ENCODE measurements at regions not wholly inside any gene's neighbourhood (a gene's known extent, or its start where the extent isn't known, plus 50 kb on each side); places are given as distances from the start of the nearest gene placed in this dataset. TPM values are rescaled to one million over a fixed set of nuclear protein-coding genes. Genes with fewer than 3 reads are reported as not detected.

DNA sequence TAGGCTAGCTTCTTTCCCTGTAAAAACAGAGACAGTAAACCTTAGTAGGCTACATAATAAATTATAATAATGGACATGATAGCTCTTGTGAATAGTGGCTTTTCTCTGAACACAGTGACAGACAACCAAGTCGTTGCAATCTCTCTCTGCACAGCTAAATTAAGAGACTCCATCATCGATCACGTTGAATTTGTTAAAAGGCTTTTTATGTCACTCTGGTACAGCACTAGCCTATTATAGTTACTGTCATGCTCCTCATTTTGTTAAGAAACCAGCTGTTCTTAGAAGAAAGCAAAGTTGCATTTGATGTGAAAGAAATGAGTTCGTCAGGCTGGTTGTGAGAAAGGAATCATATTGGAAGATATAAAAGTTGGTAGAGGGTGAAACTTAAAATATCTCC is 50.3 kb upstream of the ARHGAP28 start:
- Histone ChIP-seq H3K79me2 (ENCODE audit: control insufficient read depth, insufficient read depth, low read length) (no peaks in the 10 kb centered on the region), H4K20me1 (ENCODE audit: control insufficient read depth, insufficient read depth, low read length, poor library complexity, severe bottlenecking) (no peaks in the 10 kb centered on the region), H3K27me3 (replicated peaks in 1 of 4; ENCODE audit: control extremely low read depth in 1 of 4, control insufficient read depth in 3 of 4, insufficient read depth in 4 of 4, low read length in 3 of 4) (no peaks in the 10 kb centered on the region), H3K4me2 (replicated peaks; ENCODE audit: low read depth, low read length, poor library complexity, severe bottlenecking) (no peak overlapping the region), H3K4me3 (ENCODE audit: control extremely low read depth in 1 of 5, extremely low read depth in 1 of 5, insufficient read depth in 1 of 5, low read depth in 2 of 5, low read length in 4 of 5) (no peak overlapping the region), H3K27ac (ENCODE audit: low read length in 2 of 2) (no peak overlapping the region), H3K9me3 (ENCODE audit: control extremely low read depth in 1 of 3, control insufficient read depth in 2 of 3, insufficient read depth in 1 of 3, low read length in 2 of 3) (peaks cover 0 to 11% (median 0%) of the 10 kb centered on the region in 3 donors), H3K4me1 (ENCODE audit: control insufficient read depth in 2 of 2, insufficient read depth in 2 of 2, low read length in 2 of 2) (no peaks in the 10 kb centered on the region), H3K9ac (ENCODE audit: low read length) (no peak overlapping the region), H2AFZ (ENCODE audit: insufficient read depth, low read depth, low read length, poor library complexity, severe bottlenecking) (no peak overlapping the region), H3K36me3 (replicated peaks in 1 of 2; ENCODE audit: control extremely low read depth in 1 of 2, control insufficient read depth in 1 of 2, extremely low read depth in 1 of 2, insufficient read depth in 2 of 2, low read length in 1 of 2) (no peaks in the 10 kb centered on the region)
- DNase-seq (no peak), ATAC-seq (ENCODE audit: low read depth) (no peak)
- CTCF ChIA-PET: no interaction called here
- no peak overlapping the region for H3K27ac Mint-ChIP-seq
- WGBS (ENCODE audit: insufficient coverage): no CpG with 5 or more reads among the region's 4 CpGs
- POLR2A ChIA-PET: no interaction called here
- TF ChIP-seq EZH2 (IDR thresholded peaks at IDR 0.05; ENCODE audit: borderline replicate concordance, insufficient read depth, low read depth, low read length, poor library complexity, severe bottlenecking): no peak
- TF ChIP-seq, protein P1, sequence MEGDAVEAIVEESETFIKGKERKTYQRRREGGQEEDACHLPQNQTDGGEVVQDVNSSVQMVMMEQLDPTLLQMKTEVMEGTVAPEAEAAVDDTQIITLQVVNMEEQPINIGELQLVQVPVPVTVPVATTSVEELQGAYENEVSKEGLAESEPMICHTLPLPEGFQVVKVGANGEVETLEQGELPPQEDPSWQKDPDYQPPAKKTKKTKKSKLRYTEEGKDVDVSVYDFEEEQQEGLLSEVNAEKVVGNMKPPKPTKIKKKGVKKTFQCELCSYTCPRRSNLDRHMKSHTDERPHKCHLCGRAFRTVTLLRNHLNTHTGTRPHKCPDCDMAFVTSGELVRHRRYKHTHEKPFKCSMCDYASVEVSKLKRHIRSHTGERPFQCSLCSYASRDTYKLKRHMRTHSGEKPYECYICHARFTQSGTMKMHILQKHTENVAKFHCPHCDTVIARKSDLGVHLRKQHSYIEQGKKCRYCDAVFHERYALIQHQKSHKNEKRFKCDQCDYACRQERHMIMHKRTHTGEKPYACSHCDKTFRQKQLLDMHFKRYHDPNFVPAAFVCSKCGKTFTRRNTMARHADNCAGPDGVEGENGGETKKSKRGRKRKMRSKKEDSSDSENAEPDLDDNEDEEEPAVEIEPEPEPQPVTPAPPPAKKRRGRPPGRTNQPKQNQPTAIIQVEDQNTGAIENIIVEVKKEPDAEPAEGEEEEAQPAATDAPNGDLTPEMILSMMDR (IDR thresholded peaks at IDR 0.05): no peak
- no peaks in the 10 kb centered on the region for H3K9me3 Mint-ChIP-seq (ENCODE audit: insufficient read depth)
- no peak overlapping the region for H3K4me3 Mint-ChIP-seq
- no peaks in the 10 kb centered on the region for H3K4me1 Mint-ChIP-seq
- no peaks in the 10 kb centered on the region for H3K27me3 Mint-ChIP-seq
- intact Hi-C loops (cut with micrococcal nuclease): no loop called here

Small RNA genes in the stretch of these regions (small RNA-seq; reads per million reads assigned to genes)
- not detected for gene RN7SL282P (ENCODE audit: insufficient read length, low read depth, low replicate concordance)
